Nephron (organoid): ENCODE measurements at regions not wholly inside any gene's neighbourhood (a gene's known extent, or its start where the extent isn't known, plus 50 kb on each side); places are given as distances from the start of the nearest gene placed in this dataset.
A peak's percentile ranks its signal among the peaks of the same experiment; 100 is the strongest.

ENCODE experiments used
- H3K27ac Mint-ChIP-seq, 3 experiments: 2 replicates each; pipeline ENCODE4 v1.8.0; 2020; ENCODE audit warnings: mixed read lengths in 3 of 3, mild to moderate bottlenecking in 2 of 3, moderate library complexity in 1 of 3
- H3K27me3 Mint-ChIP-seq: 2 replicates; pipeline ENCODE4 v1.8.0; 2021; ENCODE audit warnings: low read depth, mild to moderate bottlenecking, moderate library complexity, mixed read lengths
- H3K36me3 Mint-ChIP-seq: 2 replicates; pipeline ENCODE4 v1.8.0; 2020; ENCODE audit warnings: low read depth, mixed read lengths
- H3K4me1 Mint-ChIP-seq: 2 replicates; pipeline ENCODE4 v1.8.0; 2020; ENCODE audit warnings: mixed read lengths
- H3K4me3 Mint-ChIP-seq, 3 experiments: 2 replicates each; pipeline ENCODE4 v1.8.0; 2020; ENCODE audit warnings: mild to moderate bottlenecking in 3 of 3, mixed read lengths in 3 of 3, moderate library complexity in 2 of 3
- H3K9me3 Mint-ChIP-seq: 2 replicates; pipeline ENCODE4 v1.8.0; 2020; ENCODE audit warnings: mixed read lengths
- TF ChIP-seq, protein P1 (sequence below), 3 experiments: fragments of 200-600 bp; sonication (generic); IDR thresholded peaks; one replicate each; pipeline ENCODE4 v1.5.0; 2021; ENCODE audit warnings: antibody characterized with exemption in 3 of 3; ENCODE audit not compliant: unreplicated experiment in 3 of 3

DNA sequence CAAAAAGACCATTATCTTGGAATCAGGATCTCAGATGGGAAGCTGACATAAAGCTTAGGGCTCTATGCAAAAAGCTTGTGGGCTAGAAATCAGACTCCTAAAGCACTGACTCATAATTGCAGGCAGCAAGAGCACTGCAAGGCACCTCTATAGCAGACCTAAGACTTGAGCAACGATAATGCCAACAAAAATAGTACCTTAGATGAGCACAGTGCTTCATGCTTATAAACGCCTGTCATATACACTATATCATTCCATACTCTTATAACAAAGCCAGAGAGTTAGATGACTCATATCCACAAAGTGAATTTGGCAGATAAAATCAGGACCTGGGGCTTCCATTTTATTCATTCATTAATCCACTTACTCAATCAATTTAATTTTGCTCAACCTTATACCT, 560.8 kb downstream of the MCTP2 start:
- TF ChIP-seq, protein P1, sequence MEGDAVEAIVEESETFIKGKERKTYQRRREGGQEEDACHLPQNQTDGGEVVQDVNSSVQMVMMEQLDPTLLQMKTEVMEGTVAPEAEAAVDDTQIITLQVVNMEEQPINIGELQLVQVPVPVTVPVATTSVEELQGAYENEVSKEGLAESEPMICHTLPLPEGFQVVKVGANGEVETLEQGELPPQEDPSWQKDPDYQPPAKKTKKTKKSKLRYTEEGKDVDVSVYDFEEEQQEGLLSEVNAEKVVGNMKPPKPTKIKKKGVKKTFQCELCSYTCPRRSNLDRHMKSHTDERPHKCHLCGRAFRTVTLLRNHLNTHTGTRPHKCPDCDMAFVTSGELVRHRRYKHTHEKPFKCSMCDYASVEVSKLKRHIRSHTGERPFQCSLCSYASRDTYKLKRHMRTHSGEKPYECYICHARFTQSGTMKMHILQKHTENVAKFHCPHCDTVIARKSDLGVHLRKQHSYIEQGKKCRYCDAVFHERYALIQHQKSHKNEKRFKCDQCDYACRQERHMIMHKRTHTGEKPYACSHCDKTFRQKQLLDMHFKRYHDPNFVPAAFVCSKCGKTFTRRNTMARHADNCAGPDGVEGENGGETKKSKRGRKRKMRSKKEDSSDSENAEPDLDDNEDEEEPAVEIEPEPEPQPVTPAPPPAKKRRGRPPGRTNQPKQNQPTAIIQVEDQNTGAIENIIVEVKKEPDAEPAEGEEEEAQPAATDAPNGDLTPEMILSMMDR (IDR thresholded peaks at IDR 0.05; ENCODE audit: unreplicated experiment in 3 of 3) = no peak
- Mint-ChIP-seq H3K27me3 (no peaks in the 10 kb centered on the region), H3K36me3 (no peaks in the 10 kb centered on the region), H3K9me3 (peaks cover 2% of the 10 kb centered on the region), H3K27ac (no peak overlapping the region), H3K4me3 (no peak overlapping the region), H3K4me1 (peaks cover 4% of the 10 kb centered on the region)

- peaks cover 4% of the 10 kb centered on the region for H3K36me3 Mint-ChIP-seq
- H3K4me1 Mint-ChIP-seq = peaks cover 4% of the 10 kb centered on the region
- no peak overlapping the region for H3K27ac Mint-ChIP-seq
- H3K27me3 Mint-ChIP-seq = no peaks in the 10 kb centered on the region
- peaks cover 4% of the 10 kb centered on the region for H3K9me3 Mint-ChIP-seq
- H3K4me3 Mint-ChIP-seq = no peak overlapping the region
- TF ChIP-seq, protein P1 (IDR thresholded peaks at IDR 0.05; ENCODE audit: unreplicated experiment in 3 of 3) = no peak
Observed at GRCh38 chr15:94793207-94793606, 561.8 kb downstream of the MCTP2 start.

GRCh38 chr15:94793641-94794040, 562.3 kb downstream of the MCTP2 start:
- Mint-ChIP-seq H3K4me1 (peaks cover 4% of the 10 kb centered on the region), H3K27ac (peak overlapping the region in 1 of 3 experiments; percentile 12), H3K36me3 (peaks cover 4% of the 10 kb centered on the region), H3K27me3 (no peaks in the 10 kb centered on the region), H3K4me3 (no peak overlapping the region), H3K9me3 (peaks cover 4% of the 10 kb centered on the region)
- TF ChIP-seq, protein P1 (IDR thresholded peaks at IDR 0.05; ENCODE audit: unreplicated experiment in 3 of 3) = no peak

DNA sequence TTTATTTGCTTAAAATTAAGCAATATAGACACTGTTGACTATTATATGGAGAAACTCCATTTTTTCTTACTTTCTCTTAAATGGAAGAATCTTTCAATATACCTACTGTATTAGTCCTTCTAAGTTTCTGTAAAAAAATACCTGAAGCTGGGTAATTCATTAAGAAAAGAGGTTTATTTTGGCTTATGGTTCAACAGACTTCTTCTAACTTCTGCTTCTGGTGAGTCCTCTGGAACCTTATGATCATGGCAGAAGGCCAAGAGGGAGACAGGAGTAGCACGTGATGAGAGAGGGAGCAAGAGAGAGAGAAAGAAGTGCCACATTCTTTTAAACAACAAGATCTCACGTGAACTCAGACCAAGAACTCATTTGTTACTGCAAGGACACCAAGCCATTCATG, 573.3 kb downstream of the MCTP2 start:
- no peaks in the 10 kb centered on the region for H3K4me1 Mint-ChIP-seq
- peaks cover 13% of the 10 kb centered on the region for H3K9me3 Mint-ChIP-seq
- peaks cover under 1% of the 10 kb centered on the region for H3K27me3 Mint-ChIP-seq
- no peak overlapping the region for H3K27ac Mint-ChIP-seq
- H3K36me3 Mint-ChIP-seq = no peaks in the 10 kb centered on the region
- TF ChIP-seq, protein P1 (IDR thresholded peaks at IDR 0.05; ENCODE audit: unreplicated experiment in 3 of 3) = no peak
- H3K4me3 Mint-ChIP-seq = no peak overlapping the region

- no peaks in the 10 kb centered on the region for H3K27me3 Mint-ChIP-seq
Observed at GRCh38 chr15:94815110-94815731, 583.9 kb downstream of the MCTP2 start.

GRCh38 chr15:94815914-94816313, 584.6 kb downstream of the MCTP2 start:
- H3K4me3 Mint-ChIP-seq = no peak overlapping the region
- TF ChIP-seq, protein P1 (IDR thresholded peaks at IDR 0.05; ENCODE audit: unreplicated experiment in 3 of 3) = no peak
- no peaks in the 10 kb centered on the region for H3K36me3 Mint-ChIP-seq
- H3K27me3 Mint-ChIP-seq = no peaks in the 10 kb centered on the region
- H3K9me3 Mint-ChIP-seq = no peaks in the 10 kb centered on the region
- no peak overlapping the region for H3K27ac Mint-ChIP-seq
- H3K4me1 Mint-ChIP-seq = no peaks in the 10 kb centered on the region

More at GRCh38 chr15:94815110-94815731, 583.9 kb downstream of the MCTP2 start:
- TF ChIP-seq, protein P1 (IDR thresholded peaks at IDR 0.05; ENCODE audit: unreplicated experiment in 3 of 3) = no peak
- Mint-ChIP-seq H3K27ac (no peak overlapping the region), H3K36me3 (no peaks in the 10 kb centered on the region), H3K9me3 (no peaks in the 10 kb centered on the region), H3K4me1 (no peaks in the 10 kb centered on the region), H3K4me3 (no peak overlapping the region)
